T47D (cell line): ENCODE measurements at regions not wholly inside any gene's neighbourhood (a gene's known extent, or its start where the extent isn't known, plus 50 kb on each side); places are given as distances from the start of the nearest gene placed in this dataset.
A peak's percentile ranks its signal among the peaks of the same experiment; 100 is the strongest.
"Not testable (repeated sequence)": the region's sequence is repeated elsewhere in the genome, so short reads cannot be mapped to it uniquely, and the experiment has no call there.

Experiments
- DNase-seq, 2 experiments: peaks; one replicate each; pipeline versions ENCODE4 v3.0.0 to v3.0.0-alpha.2; 2011 to 2012; ENCODE audit warnings: low read depth in 1 of 2, low spot score in 1 of 2
- JUND ChIP-seq: IDR thresholded peaks from 2 replicates; pipeline ENCODE4 v1.6.1; 2012; ENCODE audit warnings: low read depth
- in situ Hi-C: cut with HindIII; loops from 2 replicates; pipeline ENCODE4 v1.10.0; 2016; ENCODE audit warnings: low sequenced_read_pairs, low pct_unique_long_range_greater_than_20kb

- in situ Hi-C loops, result no loop called here
- DNase-seq, result no peak
- no peak for TF ChIP-seq JUND
These were observed 2032.3 kb downstream of the MRPL39 start for GRCh38 chr21:23574932-23575331.

- DNase-seq, in situ Hi-C loops: not testable (repeated sequence)
These were observed 2058.4 kb downstream of the MRPL39 start for GRCh38 chr21:23548924-23549323.

- in situ Hi-C loops, result no loop called here
- no peak for DNase-seq
These were observed 2063.9 kb downstream of the MRPL39 start for GRCh38 chr21:23543333-23543732.

GRCh38 chr21:23542097-23542496 is 2065.2 kb downstream of the MRPL39 start:
- no peak for DNase-seq
- TF ChIP-seq JUND, result no peak
- in situ Hi-C loops, result no loop called here

More at GRCh38 chr21:23543333-23543732, 2063.9 kb downstream of the MRPL39 start:
- TF ChIP-seq JUND, result no peak

- in situ Hi-C loops, result no loop called here
- TF ChIP-seq JUND, result no peak
- no peak for DNase-seq
These were observed 2065.7 kb downstream of the MRPL39 start for GRCh38 chr21:23541571-23541970.

- in situ Hi-C loops, result no loop called here
- no peak for TF ChIP-seq JUND
- no peak for DNase-seq
These were observed 2072.4 kb downstream of the MRPL39 start for GRCh38 chr21:23534850-23535249.

- DNase-seq, result no peak
- in situ Hi-C loops, result no loop called here
- no peak for TF ChIP-seq JUND
These were observed 2075.8 kb downstream of the MRPL39 start for GRCh38 chr21:23531444-23531843.

GRCh38 chr21:23524685-23525084 is 2082.6 kb downstream of the MRPL39 start:
- no peak for DNase-seq
- in situ Hi-C loops, result no loop called here
- TF ChIP-seq JUND, result no peak

- in situ Hi-C loops, result no loop called here
- peak in 1 of 2 experiments; percentile 57 for DNase-seq
- TF ChIP-seq JUND, result no peak
These were observed 2084.5 kb downstream of the MRPL39 start for GRCh38 chr21:23522751-23523150.

- in situ Hi-C loops, result no loop called here
- DNase-seq, result no peak
- no peak for TF ChIP-seq JUND
These were observed 2099.8 kb downstream of the MRPL39 start for GRCh38 chr21:23507501-23507900.

- TF ChIP-seq JUND, result no peak
- in situ Hi-C loops, result no loop called here
- DNase-seq, result no peak
These were observed 2110.6 kb downstream of the MRPL39 start for GRCh38 chr21:23496729-23497128.

GRCh38 chr21:23488245-23488644 is 2119.0 kb downstream of the MRPL39 start:
- in situ Hi-C loops, result no loop called here
- no peak for TF ChIP-seq JUND
- no peak for DNase-seq

- TF ChIP-seq JUND, result no peak
- in situ Hi-C loops, result no loop called here
These were observed 2126.6 kb downstream of the MRPL39 start for GRCh38 chr21:23480591-23481270.

GRCh38 chr21:23478381-23478780 is 2128.9 kb downstream of the MRPL39 start:
- DNase-seq, result no peak
- no peak for TF ChIP-seq JUND
- in situ Hi-C loops, result no loop called here

More at GRCh38 chr21:23480591-23481270, 2126.6 kb downstream of the MRPL39 start:
- DNase-seq, result no peak
